HUDEP-2 (cell line): ENCODE measurements at regions not wholly inside any gene's neighbourhood (a gene's known extent, or its start where the extent isn't known, plus 50 kb on each side); places are given as distances from the start of the nearest gene placed in this dataset.
"Not testable (repeated sequence)": the region's sequence is repeated elsewhere in the genome, so short reads cannot be mapped to it uniquely, and the experiment has no call there.

ENCODE experiments used
- DNase-seq, 76 experiments: peaks; one replicate each; lab custom pipeline; 2025; ENCODE audit not compliant: unreplicated experiment in 76 of 76; lab: John Stamatoyannopoulos, UW

DNA sequence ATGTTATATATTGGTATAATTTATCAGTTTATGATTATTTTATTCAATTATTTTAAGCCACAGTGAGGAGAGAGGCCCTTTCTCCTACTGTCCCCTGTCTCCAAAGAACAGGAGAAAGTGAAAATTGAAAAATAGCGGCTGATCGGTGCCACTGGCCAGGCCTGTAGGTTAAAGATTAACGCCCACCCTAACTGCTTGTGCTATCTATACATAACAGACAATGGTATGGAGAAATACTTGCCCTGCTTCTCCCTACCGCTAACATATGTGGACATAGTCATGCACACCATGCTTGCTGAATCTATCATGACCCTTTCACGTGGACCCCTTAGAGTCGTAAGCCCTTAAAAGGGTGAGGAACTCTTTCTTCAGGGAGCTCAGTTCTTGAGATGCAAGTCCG lies 67.5 kb downstream of the EIF1AY start:
- peak in 12 of 76 experiments; percentile 0 to 57 (median 20) for DNase-seq

DNA sequence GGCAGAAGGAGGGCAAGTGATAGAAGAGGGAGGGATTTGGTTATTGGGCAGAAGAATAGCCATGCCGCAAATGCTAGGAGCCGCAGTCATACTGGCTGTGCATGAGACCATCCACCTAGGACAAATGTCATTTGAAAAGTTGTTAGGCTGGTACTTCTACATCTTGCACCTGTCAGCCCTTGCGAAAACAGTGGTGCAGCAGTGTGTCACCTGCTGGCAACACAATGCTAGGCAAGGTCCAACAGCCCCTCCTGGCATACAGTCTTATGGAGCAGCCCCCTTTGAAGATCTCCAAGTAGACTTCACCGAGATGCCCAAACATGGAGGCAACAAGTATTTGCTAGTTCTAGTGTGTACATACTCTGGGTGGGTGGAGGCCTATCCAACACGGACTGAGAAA lies 72.7 kb downstream of the EIF1AY start:
- DNase-seq = peak in 1 of 76 experiments; percentile 0

DNA sequence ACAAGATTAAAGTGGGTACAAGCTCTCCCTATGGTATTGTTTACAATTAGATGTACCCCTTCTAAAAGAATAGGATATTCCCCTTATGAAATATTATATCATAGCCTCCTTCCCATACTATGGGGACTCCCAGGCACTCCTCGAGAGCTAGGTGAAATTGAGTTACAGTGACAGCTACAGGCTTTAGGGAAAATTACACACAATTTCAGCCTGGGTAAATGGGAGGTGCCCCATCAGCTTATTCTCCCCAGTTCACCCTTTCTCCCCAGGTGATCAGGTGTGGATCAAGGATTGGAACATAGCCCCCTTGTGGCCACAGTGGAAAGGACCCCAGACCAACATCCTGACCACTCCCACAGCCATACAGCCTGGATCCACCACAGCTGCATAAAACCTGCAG lies 73.3 kb downstream of the EIF1AY start:
- peak in 2 of 76 experiments; percentile 2 to 11 for DNase-seq

DNA sequence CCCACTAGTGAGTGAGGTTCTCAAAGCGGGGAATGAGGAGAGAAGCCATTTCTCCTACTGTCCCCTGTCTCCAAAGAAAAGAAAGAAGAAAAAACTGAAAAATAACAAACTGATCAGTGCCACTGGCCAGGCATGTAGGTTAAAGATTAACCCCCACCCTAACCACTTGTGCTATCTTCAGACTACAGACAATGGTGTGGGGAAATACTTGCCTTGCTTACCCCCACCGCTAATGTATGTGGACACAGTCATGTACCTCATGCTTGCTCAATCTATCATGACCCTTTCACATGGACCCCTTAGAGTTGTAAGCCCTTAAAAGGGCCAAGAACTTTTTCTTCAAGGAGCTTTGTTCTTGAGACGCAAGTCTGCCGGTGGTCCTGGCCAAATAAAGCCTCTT lies 75.9 kb downstream of the EIF1AY start:
- DNase-seq = peak in 19 of 76 experiments; percentile 0 to 61 (median 16)

DNA sequence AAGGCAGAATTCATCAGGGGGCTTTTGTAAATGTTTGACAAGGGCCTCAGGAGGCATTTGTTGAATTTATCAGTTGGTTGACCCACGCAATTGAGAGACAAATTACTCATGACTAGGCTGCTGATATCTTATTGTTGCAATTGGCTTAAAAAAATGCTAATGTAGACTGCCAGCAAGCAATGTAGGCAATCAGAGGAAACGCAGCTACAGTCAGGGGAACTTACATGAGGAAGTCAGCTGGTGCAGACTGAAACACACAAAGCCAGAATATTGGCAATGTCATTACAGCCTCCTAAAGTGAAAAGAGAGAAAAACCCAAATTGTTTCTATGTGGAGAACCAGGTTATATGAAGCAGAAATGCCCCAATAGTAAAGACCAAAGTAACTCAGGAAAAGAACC lies 83.9 kb downstream of the EIF1AY start:
- peak in 1 of 76 experiments; percentile 12 for DNase-seq

DNA sequence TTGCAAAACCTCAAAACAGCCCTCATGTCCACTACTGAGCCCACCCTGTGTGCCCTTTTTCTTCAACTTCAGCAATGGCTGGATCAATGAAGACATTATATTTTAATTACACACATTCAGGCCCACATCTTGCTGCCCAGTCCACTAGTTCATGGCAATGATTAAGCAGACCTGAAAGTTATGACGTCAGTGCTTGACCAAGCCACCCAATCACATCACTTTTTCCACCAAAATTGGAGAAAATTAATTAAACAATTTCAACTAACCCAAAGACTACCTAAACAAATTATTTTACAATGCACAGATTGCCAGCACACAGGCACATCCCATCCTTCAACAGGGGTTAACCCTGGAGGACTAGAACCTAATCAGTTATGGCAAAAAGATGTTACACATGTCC lies 86.6 kb downstream of the EIF1AY start:
- DNase-seq = no peak

DNA sequence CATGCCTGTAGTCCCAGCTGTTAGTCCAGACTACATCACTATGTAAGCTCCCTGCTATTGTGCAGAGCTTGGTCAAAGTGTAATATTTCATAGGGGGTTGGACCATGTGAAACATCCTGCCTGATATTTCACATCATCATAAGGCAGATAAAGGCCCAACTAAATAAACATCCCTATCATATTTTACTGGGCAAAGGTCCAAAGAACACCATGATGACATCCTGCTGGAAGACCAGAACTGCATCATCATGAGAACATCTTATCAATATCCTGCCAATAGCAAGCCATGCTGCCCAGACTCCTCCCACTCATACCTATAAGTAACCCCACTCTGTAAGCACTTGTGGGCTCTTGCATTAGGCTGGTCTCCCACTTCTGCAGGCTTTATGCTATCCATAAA lies 88.6 kb downstream of the EIF1AY start:
- DNase-seq = peak in 7 of 76 experiments; percentile 1 to 19 (median 7)

DNA sequence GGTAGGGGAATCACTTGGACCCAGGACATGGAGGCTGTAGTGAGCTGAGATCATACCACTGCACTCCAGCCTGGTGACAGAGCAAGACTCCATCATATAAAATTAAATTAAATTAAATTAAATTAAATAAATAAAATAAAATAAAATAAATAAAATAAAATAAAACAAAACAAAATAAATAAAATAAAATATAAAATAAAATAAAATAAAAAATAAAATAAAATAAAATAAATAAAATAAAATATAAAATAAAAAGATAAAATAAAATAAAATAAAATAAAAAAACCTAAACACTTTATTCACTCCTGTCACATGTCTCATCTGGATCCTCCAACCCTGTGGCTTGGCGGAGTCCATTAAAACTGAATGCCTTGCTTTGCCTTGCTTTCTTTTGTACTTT lies 89.8 kb downstream of the EIF1AY start:
- not testable (repeated sequence) for DNase-seq

DNA sequence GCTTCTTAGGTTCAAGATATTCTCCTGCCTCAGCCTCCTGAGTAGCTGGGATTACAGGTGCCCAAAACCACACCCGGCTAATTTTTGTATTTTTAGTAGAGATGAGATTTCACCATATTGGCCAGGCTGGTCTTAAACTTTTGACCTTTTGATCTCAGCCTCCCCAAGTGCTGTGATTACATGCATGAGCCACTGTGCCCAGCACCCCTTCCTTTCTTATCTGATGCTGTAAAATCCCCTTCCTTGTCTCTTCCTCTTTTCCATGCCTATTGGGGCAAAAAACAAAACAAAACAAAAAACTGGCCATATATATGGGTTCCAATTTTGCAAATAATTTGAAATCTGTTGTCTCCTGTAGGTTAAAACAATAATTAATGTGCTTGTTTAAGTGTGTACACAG lies 74.0 kb upstream of the RPS4Y2 start:
- DNase-seq = no peak

DNA sequence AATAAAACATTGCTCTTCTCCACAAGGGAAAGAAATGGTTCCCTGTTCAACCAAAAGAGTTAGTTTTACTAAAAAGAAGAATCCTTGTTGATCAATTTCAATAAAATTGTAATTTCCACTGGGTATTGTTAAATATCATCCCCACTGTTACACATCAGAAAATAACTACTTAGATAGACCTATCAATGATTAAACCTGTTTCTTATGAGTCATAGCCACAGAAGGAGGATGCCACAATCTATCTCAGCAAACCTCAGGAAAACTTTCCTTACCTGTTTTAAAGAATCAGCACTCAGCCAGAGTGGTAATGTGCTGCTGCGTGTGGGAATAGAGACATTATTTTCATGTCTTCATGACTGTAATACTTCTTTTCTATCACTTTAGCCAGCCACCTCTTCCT lies 72.5 kb upstream of the RPS4Y2 start:
- DNase-seq = no peak

DNA sequence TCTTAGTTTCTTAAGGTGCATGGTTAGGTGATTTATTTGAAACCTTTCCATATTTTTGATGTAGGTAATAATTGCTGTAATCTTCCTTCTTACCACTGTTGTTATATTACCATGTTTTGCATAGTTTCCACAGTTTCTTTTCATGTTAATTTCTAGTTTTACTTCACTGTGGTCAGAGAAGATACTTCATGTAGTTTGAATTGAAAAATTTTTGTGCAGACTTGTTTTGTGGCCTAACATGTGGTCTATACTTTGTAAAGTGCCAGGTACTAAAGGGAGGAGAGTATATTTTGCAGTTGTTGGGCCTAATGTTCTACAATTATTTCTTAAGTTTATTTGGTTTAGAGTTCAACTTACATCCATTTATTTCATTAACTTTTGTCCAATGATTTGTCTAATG lies 69.2 kb upstream of the RPS4Y2 start:
- DNase-seq = no peak
